ENCODE measurements at regions not wholly inside any gene's neighbourhood (a gene's known extent, or its start where the extent isn't known, plus 50 kb on each side); places are given as distances from the start of the nearest gene placed in this dataset.

DNA sequence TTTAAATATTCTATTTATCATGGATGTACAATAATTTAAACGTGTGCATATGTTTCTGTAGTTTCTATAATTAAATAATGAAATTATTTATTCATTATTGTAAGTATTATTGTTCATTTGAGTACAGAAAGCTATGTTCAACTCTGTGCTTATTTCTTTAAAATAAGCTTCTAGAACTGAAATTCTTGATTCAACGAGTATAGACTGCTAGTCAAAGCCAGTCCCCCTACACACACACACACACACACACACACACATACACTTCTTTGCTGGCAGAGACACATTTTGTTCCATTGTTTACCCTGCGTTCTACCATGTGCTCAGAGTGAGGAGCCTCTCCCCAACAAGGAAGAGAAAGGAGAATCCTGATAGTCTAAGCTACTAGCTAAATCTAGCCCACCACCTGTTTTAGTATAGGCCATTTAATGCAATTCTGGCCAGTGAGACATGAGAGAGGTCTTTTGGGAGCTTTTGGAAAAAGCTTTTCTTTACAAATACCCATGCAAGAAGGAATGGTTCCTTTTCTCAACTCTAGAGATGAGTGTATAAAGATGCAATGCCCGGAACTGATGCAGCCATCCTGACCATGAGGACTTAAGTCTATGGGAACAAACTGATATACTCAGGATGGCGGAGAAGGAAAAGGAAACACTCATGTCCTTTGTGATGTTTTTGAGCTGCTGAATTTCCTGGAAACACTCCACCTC, 161.4 kb downstream of the NDUFA12 start:
- TF ChIP-seq EZH2 (IDR thresholded peaks at IDR 0.05; ENCODE audit: borderline replicate concordance, low read depth, low read length, severe bottlenecking) = no peak
- TF ChIP-seq, protein P1, sequence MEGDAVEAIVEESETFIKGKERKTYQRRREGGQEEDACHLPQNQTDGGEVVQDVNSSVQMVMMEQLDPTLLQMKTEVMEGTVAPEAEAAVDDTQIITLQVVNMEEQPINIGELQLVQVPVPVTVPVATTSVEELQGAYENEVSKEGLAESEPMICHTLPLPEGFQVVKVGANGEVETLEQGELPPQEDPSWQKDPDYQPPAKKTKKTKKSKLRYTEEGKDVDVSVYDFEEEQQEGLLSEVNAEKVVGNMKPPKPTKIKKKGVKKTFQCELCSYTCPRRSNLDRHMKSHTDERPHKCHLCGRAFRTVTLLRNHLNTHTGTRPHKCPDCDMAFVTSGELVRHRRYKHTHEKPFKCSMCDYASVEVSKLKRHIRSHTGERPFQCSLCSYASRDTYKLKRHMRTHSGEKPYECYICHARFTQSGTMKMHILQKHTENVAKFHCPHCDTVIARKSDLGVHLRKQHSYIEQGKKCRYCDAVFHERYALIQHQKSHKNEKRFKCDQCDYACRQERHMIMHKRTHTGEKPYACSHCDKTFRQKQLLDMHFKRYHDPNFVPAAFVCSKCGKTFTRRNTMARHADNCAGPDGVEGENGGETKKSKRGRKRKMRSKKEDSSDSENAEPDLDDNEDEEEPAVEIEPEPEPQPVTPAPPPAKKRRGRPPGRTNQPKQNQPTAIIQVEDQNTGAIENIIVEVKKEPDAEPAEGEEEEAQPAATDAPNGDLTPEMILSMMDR (IDR thresholded peaks at IDR 0.05; ENCODE audit: borderline replicate concordance, extremely low read depth, low read length, poor library complexity, severe bottlenecking) = no peak
